ENCODE measurements at regions not wholly inside any gene's neighbourhood (a gene's known extent, or its start where the extent isn't known, plus 50 kb on each side); places are given as distances from the start of the nearest gene placed in this dataset.

DNA sequence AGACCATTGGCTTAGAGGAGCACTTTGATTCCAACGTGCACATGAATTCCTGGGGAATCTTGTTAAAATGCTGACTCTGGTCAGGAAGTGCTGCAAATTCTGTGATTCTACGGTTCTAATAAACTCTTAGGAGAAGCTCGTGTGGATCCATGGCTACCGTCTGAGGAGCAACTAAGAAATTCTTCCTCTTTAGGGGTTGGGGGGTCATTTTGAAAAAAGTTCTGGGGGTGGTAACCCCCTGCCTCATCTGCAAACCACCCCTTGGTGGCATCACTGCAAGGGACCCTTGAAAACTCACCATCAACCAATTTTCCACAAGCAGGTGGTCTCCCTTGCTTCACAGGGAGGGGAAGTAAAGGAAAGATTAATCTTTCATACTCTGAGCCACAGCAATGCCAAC lies 52.2 kb upstream of the IGF1R start:
- TF ChIP-seq POLR2AphosphoS5 (IDR thresholded peaks at IDR 0.05) (no peak), CTCF (IDR thresholded peaks at IDR 0.05) (no peak), POLR2A (IDR thresholded peaks at IDR 0.05) (no peak), EP300 (IDR thresholded peaks at IDR 0.05) (no peak)

Data from gastroesophageal sphincter (tissue), 3 donors.